ENCODE measurements at regions not wholly inside any gene's neighbourhood (a gene's known extent, or its start where the extent isn't known, plus 50 kb on each side); places are given as distances from the start of the nearest gene placed in this dataset.

- Histone ChIP-seq H3K9me3 (ENCODE audit: insufficient read depth in 2 of 2, low read depth in 1 of 2, low read length in 1 of 2) (no peaks in the 10 kb centered on the region), H3K23ac (ENCODE audit: insufficient read length) (no peak overlapping the region), H2AFZ (ENCODE audit: low read length) (no peak overlapping the region), H3K4me2 (ENCODE audit: insufficient read depth in 1 of 2, low read depth in 2 of 2, low read length in 2 of 2) (0 out of 4 replicates have a peak overlapping the region, but pooled peaks of 1 of the 2 experiments have one; percentile 39), H3K79me1 (ENCODE audit: low read depth, low read length) (no peaks in the 10 kb centered on the region), H2BK5ac (ENCODE audit: low read depth, low read length) (no peak overlapping the region), H3K4me3 (ENCODE audit: extremely low read depth in 1 of 4, insufficient read depth in 2 of 4, low read depth in 3 of 4, low read length in 4 of 4) (no peak overlapping the region), H3K14ac (ENCODE audit: insufficient read length) (no peak overlapping the region), H2BK12ac (ENCODE audit: low read depth, low read length) (no peak overlapping the region), H3K27me3 (replicated peaks in 1 of 4; ENCODE audit: control insufficient read depth in 3 of 4, extremely low read depth in 1 of 4, insufficient read depth in 3 of 4, low read length in 3 of 4) (no peaks in the 10 kb centered on the region), H3K4me1 (replicated peaks in 1 of 4; ENCODE audit: control insufficient read depth in 3 of 4, insufficient read depth in 4 of 4, low read length in 3 of 4) (peaks cover 0 to 12% (median 3%) of the 10 kb centered on the region in 4 experiments; a peak in 3 of 7 replicates), H4K91ac (replicated peaks; ENCODE audit: insufficient read length, low read length) (no peak overlapping the region), H4K8ac (ENCODE audit: extremely low read depth, insufficient read depth, low read length) (no peak overlapping the region), H3K79me2 (ENCODE audit: control insufficient read depth in 1 of 2, insufficient read depth in 2 of 2, low read length in 2 of 2) (no peaks in the 10 kb centered on the region), H2BK120ac (replicated peaks; ENCODE audit: low read depth, low read length) (no peak overlapping the region), H3K56ac (replicated peaks; ENCODE audit: insufficient read length, low read depth, low read length) (no peak overlapping the region), H3K4ac (replicated peaks; ENCODE audit: insufficient read length, low read depth, low read length) (no peak overlapping the region), H2BK20ac (ENCODE audit: low read length) (no peak overlapping the region), H4K5ac (ENCODE audit: insufficient read length, low read depth, low read length) (no peak overlapping the region), H2BK15ac (ENCODE audit: low read length) (no peak overlapping the region), H3K9ac (replicated peaks in 1 of 4; ENCODE audit: extremely low read depth in 1 of 4, low read depth in 3 of 4, low read length in 3 of 4) (no peak overlapping the region), H3K18ac (ENCODE audit: extremely low read depth, low read length) (no peak overlapping the region), H3K23me2 (ENCODE audit: low read depth, low read length) (no peaks in the 10 kb centered on the region), H3K36me3 (ENCODE audit: control insufficient read depth in 2 of 4, insufficient read depth in 4 of 4, low read length in 3 of 4) (no peaks in the 10 kb centered on the region), H4K20me1 (replicated peaks in 1 of 2; ENCODE audit: control insufficient read depth in 1 of 2, insufficient read depth in 2 of 2, low read length in 2 of 2) (no peaks in the 10 kb centered on the region), H2AK5ac (ENCODE audit: low read depth, low read length) (no peak overlapping the region), H3K27ac (ENCODE audit: low read depth, low read length) (no peak overlapping the region)
- ChIA-PET POLR2A (ENCODE audit: partially characterized antibody) (no interaction called here), CTCF (ENCODE audit: partially characterized antibody) (interaction anchor here (0.6 kb wide), 1 partner anchor 9 kb away, joined by 3 read pairs; no protein-coding TSS in a partner anchor)
- no peak for DNase-seq (ENCODE audit: low read depth in 1 of 2, low spot score in 2 of 2)
- TF ChIP-seq TAF1 (IDR thresholded peaks at IDR 0.05; ENCODE audit: low read depth, low read length) (no peak), KDM4A (IDR thresholded peaks at IDR 0.05; ENCODE audit: low read depth, low read length, severe bottlenecking) (no peak), CREB1 (IDR thresholded peaks at IDR 0.05) (no peak), EGR1 (IDR thresholded peaks at IDR 0.05; ENCODE audit: borderline replicate concordance, low read depth, low read length) (no peak), POLR2AphosphoS5 (IDR thresholded peaks at IDR 0.05; ENCODE audit: low read depth, low read length) (no peak), EZH2 (IDR thresholded peaks at IDR 0.05; ENCODE audit: low read depth, low read length, severe bottlenecking) (no peak), CHD2 (IDR thresholded peaks at IDR 0.05; ENCODE audit: low read length) (no peak), SAP30 (IDR thresholded peaks at IDR 0.05; ENCODE audit: insufficient read depth, insufficient replicate concordance, low read length) (no peak), SIRT6 (IDR thresholded peaks at IDR 0.05; ENCODE audit: low read length) (no peak), TCF12 (IDR thresholded peaks at IDR 0.05; ENCODE audit: low read depth, low read length) (no peak), SP4 (IDR thresholded peaks at IDR 0.05; ENCODE audit: low read length) (no peak), NANOG (IDR thresholded peaks at IDR 0.05; ENCODE audit: insufficient read depth, low read depth, low read length, poor library complexity, severe bottlenecking) (no peak), TEAD4 (IDR thresholded peaks at IDR 0.05; ENCODE audit: low read depth, low read length) (no peak)
- 56% methylated on average over 4 of the region's 4 CpGs; no CpG with 5 or more reads in 1 of the 2 experiments for WGBS, 2 experiments (ENCODE audit: extremely low coverage in 1 of 2, insufficient coverage in 1 of 2, insufficient read length in 1 of 2, insufficient replicate concordance in 2 of 2, low coverage in 1 of 2, low lambda C conversion rate in 2 of 2, missing lambda C conversion rate in 1 of 2)
- FAIRE-seq, result no peak
Observed at GRCh38 chr12:67803278-67803993, 154.9 kb downstream of the DYRK2 start.

Data from H1 (cell line).